OCI-LY7 (cell line): ENCODE measurements at regions not wholly inside any gene's neighbourhood (a gene's known extent, or its start where the extent isn't known, plus 50 kb on each side); places are given as distances from the start of the nearest gene placed in this dataset.

ENCODE experiments used
- BruUV-seq: library from RNA; stranded (reverse); fragments of 400-500 nt; replicated peaks from 2 replicates; lab custom pipeline; 2021; lab: Mats Ljungman, UMichigan
- CTCF ChIA-PET: fragments of 300-600 bp; sonication (Branson Sonifier 250); formaldehyde crosslinking; loops from one replicate; lab custom pipeline; 2022; ENCODE audit warnings: antibody characterized with exemption; ENCODE audit not compliant: unreplicated experiment; lab: Charles Lee
- POLR2A ChIA-PET: fragments of 300-600 bp; sonication (Branson Sonifier 250); formaldehyde crosslinking; loops from one replicate; lab custom pipeline; 2022; ENCODE audit warnings: antibody characterized with exemption; lab: Charles Lee
- DNase-seq: peaks from one replicate; pipeline ENCODE4 v3.0.0-alpha.2; 2015; ENCODE audit warnings: low spot score
- H2AFZ ChIP-seq: fragments of 200-600 bp; sonication (generic), shearing (Covaris generic); 2 replicates; pipeline ENCODE4 v1.6.1; 2014; ENCODE audit warnings: mild to moderate bottlenecking, antibody characterized with exemption, low read length, moderate library complexity
- H3K27ac ChIP-seq: fragments of 200-600 bp; sonication (generic); 2 replicates; pipeline ENCODE4 v1.5.1; 2014; ENCODE audit warnings: mixed run types, low read depth, mild to moderate bottlenecking, moderate library complexity, low read length, inconsistent platforms; ENCODE audit not compliant: poor library complexity, severe bottlenecking
- H3K36me3 ChIP-seq: fragments of 200-600 bp; sonication (generic); 2 replicates; pipeline ENCODE4 v1.6.1; 2014; ENCODE audit warnings: mild to moderate bottlenecking, antibody characterized with exemption, low read length, moderate library complexity, mixed read lengths; ENCODE audit not compliant: insufficient read depth
- H3K4me1 ChIP-seq: fragments of 200-600 bp; sonication (generic); 2 replicates; pipeline ENCODE4 v1.5.1; 2014; ENCODE audit warnings: mild to moderate bottlenecking, low read length; ENCODE audit not compliant: insufficient read depth, poor library complexity, severe bottlenecking
- H3K4me2 ChIP-seq: fragments of 200-600 bp; sonication (generic); 2 replicates; pipeline ENCODE4 v1.6.1; 2014; ENCODE audit warnings: mild to moderate bottlenecking, low read length
- H3K4me3 ChIP-seq: fragments of 200-600 bp; sonication (generic); 2 replicates; pipeline ENCODE4 v1.5.1; 2014; ENCODE audit warnings: mild to moderate bottlenecking, low read depth, low read length; ENCODE audit not compliant: poor library complexity, severe bottlenecking
- H3K79me2 ChIP-seq: fragments of 200-600 bp; sonication (generic); 2 replicates; pipeline ENCODE4 v1.6.1; 2016; ENCODE audit warnings: low read depth, mild to moderate bottlenecking, low read length, moderate library complexity, mixed read lengths; ENCODE audit not compliant: insufficient read depth
- H3K9me2 ChIP-seq: fragments of 200-600 bp; sonication (generic); 2 replicates; pipeline ENCODE4 v1.6.1; 2016; ENCODE audit warnings: mild to moderate bottlenecking, low read length, mixed read lengths; ENCODE audit not compliant: insufficient read depth
- H3K9me3 ChIP-seq: fragments of 200-600 bp; sonication (generic); 2 replicates; pipeline ENCODE4 v1.6.1; 2014; ENCODE audit warnings: mild to moderate bottlenecking, mixed run types, low read length, mixed read lengths
- H4K20me1 ChIP-seq: fragments of 200-600 bp; sonication (generic); 2 replicates; pipeline ENCODE4 v1.6.1; 2014; ENCODE audit warnings: mild to moderate bottlenecking, antibody characterized with exemption, low read length, moderate library complexity, mixed read lengths; ENCODE audit not compliant: insufficient read depth
- CTCF ChIP-seq: fragments of 200-600 bp; sonication (generic); conservative IDR thresholded peaks from 2 replicates; pipeline ENCODE4 v1.5.1; 2014; ENCODE audit warnings: mild to moderate bottlenecking, antibody characterized with exemption, low read length, moderate library complexity, mixed read lengths
- EZH2phosphoT487 ChIP-seq: fragments of 200-600 bp; sonication (generic); IDR thresholded peaks from 2 replicates; pipeline ENCODE4 v1.6.1; 2018; ENCODE audit warnings: low read depth, borderline replicate concordance, mild to moderate bottlenecking, mixed run types, antibody characterized with exemption, low read length, moderate library complexity, mixed read lengths
- intact Hi-C: fragments of 100-400 bp; cut with micrococcal nuclease; formaldehyde crosslinking; loops from one replicate; pipeline ENCODE4 v1.10.0; 2022; ENCODE audit not compliant: unreplicated experiment

DNA sequence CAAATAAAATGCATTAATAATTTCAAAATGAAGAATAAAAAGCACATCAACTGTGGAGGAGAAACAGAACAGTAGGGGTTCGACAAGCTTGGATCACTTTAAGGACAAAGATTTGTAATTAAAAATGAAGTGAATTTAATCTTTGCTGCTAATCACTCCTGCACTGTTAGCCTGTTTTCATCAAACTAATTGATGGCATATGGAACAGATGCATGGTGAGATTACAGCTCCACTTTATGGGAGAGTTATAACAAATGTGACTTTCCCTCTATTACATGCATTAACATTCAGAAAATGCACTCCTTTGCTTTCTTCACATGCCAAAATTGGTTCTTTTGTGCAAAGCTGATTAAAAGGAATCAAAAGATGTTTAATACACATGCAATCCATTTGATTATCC is 207.2 kb upstream of the C21orf91 start:
- Histone ChIP-seq H4K20me1 (no peaks in the 10 kb centered on the region), H3K9me3 (no peaks in the 10 kb centered on the region), H3K36me3 (no peaks in the 10 kb centered on the region), H3K4me1 (no peaks in the 10 kb centered on the region), H3K79me2 (no peaks in the 10 kb centered on the region), H2AFZ (no peak overlapping the region), H3K27ac (no peak overlapping the region), H3K4me2 (no peak overlapping the region), H3K9me2 (no peaks in the 10 kb centered on the region), H3K4me3 (no peak overlapping the region)
- ChIA-PET CTCF (no interaction called here), POLR2A (no interaction called here)
- no TSS peak for BruUV-seq
- intact Hi-C loops, result no loop called here
- no peak for TF ChIP-seq EZH2phosphoT487
- TF ChIP-seq CTCF, result no peak
- DNase-seq, result no peak

DNA sequence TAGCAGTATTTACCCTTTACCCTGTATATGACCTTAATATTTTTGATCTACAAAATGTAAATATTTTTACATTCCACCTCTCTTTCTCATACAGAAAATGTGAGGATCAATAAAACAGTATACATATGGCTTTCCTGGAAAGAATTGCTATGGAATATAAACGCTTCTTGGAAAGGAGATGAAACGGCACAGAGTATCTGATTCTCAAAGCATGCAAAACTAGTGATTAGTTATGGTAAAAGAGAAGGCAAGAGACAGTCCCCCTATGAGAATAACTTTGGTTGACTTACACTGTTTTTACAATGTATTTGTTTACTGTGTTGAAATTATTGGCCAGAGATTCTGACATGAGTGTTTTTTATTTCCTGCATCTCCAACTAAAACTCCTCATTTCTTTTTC is 204.6 kb upstream of the C21orf91 start:
- no peak overlapping the region for H3K4me3 ChIP-seq
- H3K4me2 ChIP-seq, result no peak overlapping the region
- POLR2A ChIA-PET, result no interaction called here
- H3K9me2 ChIP-seq, result no peaks in the 10 kb centered on the region
- no peak overlapping the region for H3K27ac ChIP-seq
- DNase-seq, result no peak
- intact Hi-C loops, result no loop called here
- H2AFZ ChIP-seq, result no peak overlapping the region
- no peaks in the 10 kb centered on the region for H3K36me3 ChIP-seq
- BruUV-seq, result no TSS peak
- H3K9me3 ChIP-seq, result no peaks in the 10 kb centered on the region
- no peaks in the 10 kb centered on the region for H4K20me1 ChIP-seq
- H3K4me1 ChIP-seq, result no peaks in the 10 kb centered on the region
- no peak for TF ChIP-seq CTCF
- TF ChIP-seq EZH2phosphoT487, result no peak
- CTCF ChIA-PET, result no interaction called here
- H3K79me2 ChIP-seq, result no peaks in the 10 kb centered on the region

GRCh38 chr21:18023157-18023556 is 204.0 kb upstream of the C21orf91 start:
- Histone ChIP-seq H3K4me1 (no peaks in the 10 kb centered on the region), H3K79me2 (no peaks in the 10 kb centered on the region), H3K9me2 (no peaks in the 10 kb centered on the region), H4K20me1 (no peaks in the 10 kb centered on the region), H3K27ac (no peak overlapping the region), H3K9me3 (no peaks in the 10 kb centered on the region), H3K4me3 (no peak overlapping the region), H3K36me3 (no peaks in the 10 kb centered on the region), H3K4me2 (no peak overlapping the region), H2AFZ (no peak overlapping the region)
- no peak for TF ChIP-seq EZH2phosphoT487
- no TSS peak for BruUV-seq
- intact Hi-C loops, result no loop called here
- ChIA-PET POLR2A (no interaction called here), CTCF (no interaction called here)
- no peak for DNase-seq
